ENCODE measurements at regions not wholly inside any gene's neighbourhood (a gene's known extent, or its start where the extent isn't known, plus 50 kb on each side); places are given as distances from the start of the nearest gene placed in this dataset.

GRCh38 chr15:26295336-26296085, 432.4 kb upstream of the ATP10A start:
- no peaks in the 10 kb centered on the region for H3K4me1 Mint-ChIP-seq (ENCODE audit: low read depth, unreplicated experiment)
- no TSS peak for BruUV-seq (replicated peaks)
- no peaks in the 10 kb centered on the region for H3K36me3 Mint-ChIP-seq (ENCODE audit: insufficient read depth, unreplicated experiment)
- no peak overlapping the region for H3K4me3 Mint-ChIP-seq (ENCODE audit: low read depth, unreplicated experiment)
- DNase-seq, result no peak
- TF ChIP-seq CTCF (IDR thresholded peaks at IDR 0.05; ENCODE audit: unreplicated experiment), result no peak
- H3K27ac Mint-ChIP-seq (ENCODE audit: unreplicated experiment), result no peak overlapping the region
- no peaks in the 10 kb centered on the region for H3K27me3 Mint-ChIP-seq (ENCODE audit: unreplicated experiment)
- peaks cover 7% of the 10 kb centered on the region for H3K9me3 Mint-ChIP-seq (ENCODE audit: low read depth, unreplicated experiment)
- CTCF ChIA-PET, result no interaction called here
- intact Hi-C loops (cut with micrococcal nuclease; ENCODE audit: unreplicated experiment), result no loop called here

GRCh38 chr15:26294059-26294689, 431.0 kb upstream of the ATP10A start:
- DNase-seq, result no peak
- CTCF ChIA-PET, result no interaction called here
- Mint-ChIP-seq H3K36me3 (ENCODE audit: insufficient read depth, unreplicated experiment) (no peaks in the 10 kb centered on the region), H3K27ac (ENCODE audit: unreplicated experiment) (no peak overlapping the region), H3K4me1 (ENCODE audit: low read depth, unreplicated experiment) (no peaks in the 10 kb centered on the region), H3K9me3 (ENCODE audit: low read depth, unreplicated experiment) (peaks cover 7% of the 10 kb centered on the region), H3K4me3 (ENCODE audit: low read depth, unreplicated experiment) (no peak overlapping the region), H3K27me3 (ENCODE audit: unreplicated experiment) (no peaks in the 10 kb centered on the region)
- intact Hi-C loops (cut with micrococcal nuclease; ENCODE audit: unreplicated experiment), result no loop called here
- no TSS peak for BruUV-seq (replicated peaks)
- no peak for TF ChIP-seq CTCF (IDR thresholded peaks at IDR 0.05; ENCODE audit: unreplicated experiment)

GRCh38 chr15:26287381-26287780, 424.3 kb upstream of the ATP10A start:
- H3K9me3 Mint-ChIP-seq (ENCODE audit: low read depth, unreplicated experiment), result peaks cover 9% of the 10 kb centered on the region

GRCh38 chr15:26280281-26280680, 417.2 kb upstream of the ATP10A start:
- no peaks in the 10 kb centered on the region for H3K4me1 Mint-ChIP-seq (ENCODE audit: low read depth, unreplicated experiment)
- H3K27ac Mint-ChIP-seq (ENCODE audit: unreplicated experiment), result no peak overlapping the region
- intact Hi-C loops (cut with micrococcal nuclease; ENCODE audit: unreplicated experiment), result no loop called here
- no peak overlapping the region for H3K4me3 Mint-ChIP-seq (ENCODE audit: low read depth, unreplicated experiment)
- DNase-seq, result no peak
- H3K27me3 Mint-ChIP-seq (ENCODE audit: unreplicated experiment), result no peaks in the 10 kb centered on the region
- CTCF ChIA-PET, result no interaction called here
- no peaks in the 10 kb centered on the region for H3K36me3 Mint-ChIP-seq (ENCODE audit: insufficient read depth, unreplicated experiment)
- BruUV-seq (replicated peaks), result no TSS peak
- peaks cover 5% of the 10 kb centered on the region for H3K9me3 Mint-ChIP-seq (ENCODE audit: low read depth, unreplicated experiment)
- TF ChIP-seq CTCF (IDR thresholded peaks at IDR 0.05; ENCODE audit: unreplicated experiment), result no peak

More at GRCh38 chr15:26287381-26287780, 424.3 kb upstream of the ATP10A start:
- no peak for TF ChIP-seq CTCF (IDR thresholded peaks at IDR 0.05; ENCODE audit: unreplicated experiment)
- DNase-seq, result no peak
- CTCF ChIA-PET, result no interaction called here
- Mint-ChIP-seq H3K4me3 (ENCODE audit: low read depth, unreplicated experiment) (no peak overlapping the region), H3K36me3 (ENCODE audit: insufficient read depth, unreplicated experiment) (no peaks in the 10 kb centered on the region), H3K27ac (ENCODE audit: unreplicated experiment) (no peak overlapping the region), H3K4me1 (ENCODE audit: low read depth, unreplicated experiment) (no peaks in the 10 kb centered on the region), H3K27me3 (ENCODE audit: unreplicated experiment) (no peaks in the 10 kb centered on the region)
- intact Hi-C loops (cut with micrococcal nuclease; ENCODE audit: unreplicated experiment), result no loop called here
- BruUV-seq (replicated peaks), result no TSS peak

Measured in Calu3 (cell line).